Activated T-cell treated with anti-CD3 and anti-CD28 coated beads for 48 hours (primary cell): ENCODE measurements at regions not wholly inside any gene's neighbourhood (a gene's known extent, or its start where the extent isn't known, plus 50 kb on each side); places are given as distances from the start of the nearest gene placed in this dataset.
"Not testable (repeated sequence)": the region's sequence is repeated elsewhere in the genome, so short reads cannot be mapped to it uniquely, and the experiment has no call there.

ENCODE experiments used
- DNase-seq: peaks from one replicate; pipeline ENCODE4 v3.0.0-alpha.2; 2020; ENCODE audit warnings: low read depth

GRCh38 chr5:75002271-75002670, 50.1 kb downstream of the GCNT4 start:
- no peak for DNase-seq

GRCh38 chr5:74995926-74996325, 56.4 kb downstream of the GCNT4 start:
- DNase-seq = no peak

GRCh38 chr5:74994826-74995225, 57.5 kb downstream of the GCNT4 start:
- DNase-seq = no peak

- DNase-seq = no peak
Measured at GRCh38 chr5:74993743-74994142, 58.6 kb downstream of the GCNT4 start.

- DNase-seq = no peak
Measured at GRCh38 chr5:74992791-74993190, 59.6 kb downstream of the GCNT4 start.

GRCh38 chr5:74991522-74991921, 60.8 kb downstream of the GCNT4 start:
- no peak for DNase-seq

GRCh38 chr5:74990194-74990593, 62.2 kb downstream of the GCNT4 start:
- DNase-seq = no peak

GRCh38 chr5:74988273-74988983, 63.9 kb downstream of the GCNT4 start:
- no peak for DNase-seq

- no peak for DNase-seq
Measured at GRCh38 chr5:74978345-74978744, 74.0 kb downstream of the GCNT4 start.

GRCh38 chr5:74977471-74977870, 74.9 kb downstream of the GCNT4 start:
- DNase-seq = no peak

- DNase-seq = no peak
Measured at GRCh38 chr5:74976651-74977050, 75.7 kb downstream of the GCNT4 start.

- no peak for DNase-seq
Measured at GRCh38 chr5:74975582-74975981, 76.8 kb downstream of the GCNT4 start.

- DNase-seq = peak; percentile 5
Measured at GRCh38 chr5:74974451-74975091, 77.8 kb downstream of the GCNT4 start.

GRCh38 chr5:74973694-74974093, 78.7 kb downstream of the GCNT4 start:
- DNase-seq = no peak

GRCh38 chr5:74971947-74972460, 80.4 kb downstream of the GCNT4 start:
- no peak for DNase-seq

- DNase-seq = not testable (repeated sequence)
Measured at GRCh38 chr5:74970891-74971290, 81.5 kb downstream of the GCNT4 start.

GRCh38 chr5:74969726-74970125, 82.6 kb downstream of the GCNT4 start:
- DNase-seq = no peak

- no peak for DNase-seq
Measured at GRCh38 chr5:74966141-74967026, 86.0 kb downstream of the GCNT4 start.

GRCh38 chr5:74963407-74963806, 89.0 kb downstream of the GCNT4 start:
- no peak for DNase-seq

GRCh38 chr5:74957906-74958305, 91.7 kb upstream of the FAM169A start:
- DNase-seq = no peak

GRCh38 chr5:74957029-74957784, 91.0 kb upstream of the FAM169A start:
- no peak for DNase-seq

GRCh38 chr5:74956278-74956677, 90.1 kb upstream of the FAM169A start:
- no peak for DNase-seq
